A549 (cell line): ENCODE measurements at regions not wholly inside any gene's neighbourhood (a gene's known extent, or its start where the extent isn't known, plus 50 kb on each side); places are given as distances from the start of the nearest gene placed in this dataset.

ENCODE experiments used
- ATAC-seq, 2 experiments: fragments of 200-7000 bp in 1 of 2; fragments of >200 bp in 1 of 2; cut with Nextera tagmentation in 1 of 2; cut with Tn5 transposase in 1 of 2; 3 replicates each; pipeline versions ENCODE4 v1.8.0 to v1.9.1; 2018 to 2020; ENCODE audit warnings: mild to moderate bottlenecking in 1 of 2, moderate library complexity in 1 of 2
- CTCF ChIA-PET: fragments of 300-600 bp; sonication (Branson Sonifier 250); formaldehyde crosslinking; extraction: SDS; loops from one replicate; lab custom pipeline; 2021; ENCODE audit warnings: antibody characterized with exemption, inconsistent platforms; lab: Yijun Ruan, JAX
- POLR2A ChIA-PET: fragments of 350-600 bp; formaldehyde crosslinking; extraction: SDS; loops from one replicate; lab custom pipeline; 2021; ENCODE audit warnings: antibody characterized with exemption, inconsistent platforms; lab: Yijun Ruan, JAX
- DNase-seq, 2 experiments: peaks; one replicate each; pipeline versions ENCODE4 v3.0.0 to v3.0.0-alpha.2; 2011 to 2016; ENCODE audit warnings: low read depth in 1 of 2, low spot score in 1 of 2
- FAIRE-seq: peaks from 2 replicates; lab custom pipeline; 2011; peaks lifted over from hg19 to GRCh38; lab: Jason Lieb, UNC
- H3K27ac ChIP-seq, 2 experiments: fragments of >200 bp; sonication (Bioruptor Twin); formaldehyde crosslinking; 3 replicates each; pipeline ENCODE4 v1.5.1; 2016 to 2017
- H3K4me1 ChIP-seq: fragments of >200 bp; sonication (Bioruptor Twin); formaldehyde crosslinking; 3 replicates; pipeline ENCODE4 v1.6.1; 2016
- H3K4me2 ChIP-seq: fragments of >200 bp; sonication (Bioruptor Twin); formaldehyde crosslinking; 3 replicates; pipeline ENCODE4 v1.6.1; 2016
- H3K4me3 ChIP-seq: fragments of >200 bp; sonication (Bioruptor Twin); formaldehyde crosslinking; 3 replicates; pipeline ENCODE4 v1.5.1; 2016
- H3K9me3 ChIP-seq: fragments of >200 bp; sonication (Bioruptor Twin); formaldehyde crosslinking; 3 replicates; pipeline ENCODE4 v1.6.1; 2016
- ATOH8 ChIP-seq: fragments of 250-450 bp; sonication (Bioruptor Pico); IDR thresholded peaks from 2 replicates; pipeline ENCODE4 v1.5.0; 2020; ENCODE audit warnings: low read depth, mild to moderate bottlenecking, moderate library complexity
- BHLHE40 ChIP-seq: IDR thresholded peaks from 2 replicates; pipeline ENCODE4 v1.6.1; 2012; ENCODE audit warnings: low read depth, low read length, inconsistent platforms
- CBX2 ChIP-seq: fragments of 200-600 bp; sonication (generic); IDR thresholded peaks from 2 replicates; pipeline ENCODE4 v1.6.1; 2016; ENCODE audit warnings: low read depth, mild to moderate bottlenecking, borderline replicate concordance
- CBX8 ChIP-seq: fragments of 200-600 bp; sonication (generic); IDR thresholded peaks from 2 replicates; pipeline ENCODE4 v1.6.1; 2016
- CHD2 ChIP-seq: fragments of 150-350 bp; IDR thresholded peaks from 2 replicates; pipeline ENCODE4 v1.6.1; 2014; ENCODE audit warnings: low read length; ENCODE audit not compliant: partially characterized antibody
- CTCF ChIP-seq: fragments of >200 bp; sonication (Bioruptor Twin); formaldehyde crosslinking; IDR thresholded peaks from 3 replicates; pipeline ENCODE4 v1.5.1; 2016
- E2F6 ChIP-seq: IDR thresholded peaks from 2 replicates; pipeline ENCODE4 v1.6.1; 2012; ENCODE audit warnings: low read depth, borderline replicate concordance
- EHMT2 ChIP-seq: fragments of 200-600 bp; sonication (generic); IDR thresholded peaks from 2 replicates; pipeline ENCODE4 v1.6.1; 2016; ENCODE audit warnings: antibody characterized with exemption, low read depth, mild to moderate bottlenecking, moderate library complexity
- ESRRA ChIP-seq: fragments of 150-350 bp; IDR thresholded peaks from 2 replicates; pipeline ENCODE4 v1.6.1; 2014; ENCODE audit warnings: mild to moderate bottlenecking, low read length, borderline replicate concordance
- FOSB ChIP-seq: fragments of 250-450 bp; sonication (Bioruptor Pico); IDR thresholded peaks from 2 replicates; pipeline ENCODE4 v1.5.0; 2020; ENCODE audit warnings: mild to moderate bottlenecking, moderate library complexity
- FOXS1 ChIP-seq: fragments of 250-450 bp; sonication (Bioruptor Pico); IDR thresholded peaks from 2 replicates; pipeline ENCODE4 v1.5.0; 2020; ENCODE audit warnings: mild to moderate bottlenecking, moderate library complexity
- GATA3 ChIP-seq: IDR thresholded peaks from 2 replicates; pipeline ENCODE4 v1.6.1; 2012; ENCODE audit warnings: borderline replicate concordance
- HDAC2 ChIP-seq: fragments of 200-600 bp; sonication (generic); IDR thresholded peaks from 2 replicates; pipeline ENCODE4 v1.6.1; 2016
- HOXB13 ChIP-seq: fragments of 250-450 bp; sonication (Bioruptor Pico); IDR thresholded peaks from 2 replicates; pipeline ENCODE4 v1.5.0; 2020; ENCODE audit warnings: low read depth, mild to moderate bottlenecking, moderate library complexity
- HOXB5 ChIP-seq: fragments of 250-450 bp; sonication (Bioruptor Pico); IDR thresholded peaks from 2 replicates; pipeline ENCODE4 v1.5.0; 2020; ENCODE audit warnings: mild to moderate bottlenecking, moderate library complexity
- JUN ChIP-seq, 2 experiments: fragments of >200 bp; sonication (Bioruptor Twin); formaldehyde crosslinking; IDR thresholded peaks; 2 replicates in 1 of 2; 3 replicates in 1 of 2; pipeline ENCODE4 v1.6.1; 2016 to 2017
- JUNB ChIP-seq: fragments of >200 bp; sonication (Bioruptor Twin); formaldehyde crosslinking; IDR thresholded peaks from 2 replicates; pipeline ENCODE4 v1.6.1; 2016
- KDM1A ChIP-seq: fragments of 200-600 bp; sonication (generic); IDR thresholded peaks from 2 replicates; pipeline ENCODE4 v1.6.1; 2016; ENCODE audit warnings: low read depth, mild to moderate bottlenecking
- KDM5A ChIP-seq: fragments of 200-600 bp; sonication (generic); IDR thresholded peaks from 2 replicates; pipeline ENCODE4 v1.6.1; 2016; ENCODE audit warnings: antibody characterized with exemption, mild to moderate bottlenecking
- MAFK ChIP-seq: fragments of 450-650 bp; IDR thresholded peaks from 2 replicates; pipeline ENCODE4 v1.6.1; 2014; ENCODE audit not compliant: partially characterized antibody
- MAX ChIP-seq: IDR thresholded peaks from 2 replicates; pipeline ENCODE4 v1.6.1; 2012
- NFE2L2 ChIP-seq: fragments of 150-350 bp; conservative IDR thresholded peaks from 2 replicates; pipeline ENCODE4 v1.6.1; 2014; ENCODE audit warnings: low read length
- PHF8 ChIP-seq: fragments of 200-600 bp; sonication (generic); IDR thresholded peaks from 2 replicates; pipeline ENCODE4 v1.6.1; 2016; ENCODE audit warnings: low read depth, mild to moderate bottlenecking, antibody characterized with exemption, moderate library complexity, borderline replicate concordance
- POLR2A ChIP-seq: IDR thresholded peaks from 2 replicates; pipeline ENCODE4 v1.6.1; 2012; ENCODE audit warnings: mild to moderate bottlenecking, low read length
- POLR2AphosphoS2 ChIP-seq: conservative IDR thresholded peaks from 2 replicates; pipeline ENCODE4 v1.6.1; 2012; ENCODE audit warnings: low read length, improper control_type of control experiment, inconsistent platforms
- RAD21 ChIP-seq, 2 experiments: fragments of >200 bp in 1 of 2; sonication (Bioruptor Twin) in 1 of 2; formaldehyde crosslinking in 1 of 2; IDR thresholded peaks in 1 of 2; conservative IDR thresholded peaks in 1 of 2; 2 replicates in 1 of 2; 3 replicates in 1 of 2; pipeline ENCODE4 v1.6.1; 2012 to 2018; ENCODE audit warnings: inconsistent platforms in 1 of 2
- RNF2 ChIP-seq: fragments of 200-600 bp; sonication (generic); IDR thresholded peaks from 2 replicates; pipeline ENCODE4 v1.6.1; 2016; ENCODE audit warnings: low read depth, mild to moderate bottlenecking, antibody characterized with exemption, moderate library complexity, borderline replicate concordance
- SREBF2 ChIP-seq: fragments of 450-650 bp; IDR thresholded peaks from 2 replicates; pipeline ENCODE4 v1.6.1; 2014; ENCODE audit warnings: mild to moderate bottlenecking, moderate library complexity
- TFCP2L1 ChIP-seq: fragments of 250-450 bp; sonication (Bioruptor Pico); IDR thresholded peaks from 2 replicates; pipeline ENCODE4 v1.5.0; 2021; ENCODE audit warnings: mild to moderate bottlenecking
- TP53 ChIP-seq: fragments of 250-450 bp; sonication (Bioruptor Pico); IDR thresholded peaks from 2 replicates; pipeline ENCODE4 v1.5.0; 2021; ENCODE audit warnings: mild to moderate bottlenecking, moderate library complexity
- USF2 ChIP-seq: fragments of 450-650 bp; IDR thresholded peaks from 2 replicates; pipeline ENCODE4 v1.6.1; 2014; ENCODE audit warnings: antibody characterized with exemption
- ZSCAN20 ChIP-seq: fragments of 250-450 bp; sonication (Bioruptor Pico); IDR thresholded peaks from 2 replicates; pipeline ENCODE4 v1.8.0; 2022; ENCODE audit warnings: mild to moderate bottlenecking, moderate library complexity
- WGBS: methylation state at CpG from one replicate; pipeline ENCODE4 v1.1.6; 2017; ENCODE audit errors: missing lambda C conversion rate; 5-methylcytosine and 5-hydroxymethylcytosine counted together

- H3K9me3 ChIP-seq: no peaks in the 10 kb centered on the region
Measured at GRCh38 chr12:105674871-105675699, 344.6 kb downstream of the C12orf75 start.

GRCh38 chr12:105676694-105677093 lies 346.2 kb downstream of the C12orf75 start:
- ATAC-seq (no peak), FAIRE-seq (no peak), DNase-seq (no peak)
- WGBS: 77% methylated on average over 2 of the region's 2 CpGs
- ChIA-PET CTCF (no interaction called here), POLR2A (no interaction called here)
- no peak overlapping the region for H3K27ac ChIP-seq
- TF ChIP-seq KDM1A (no peak), FOSB (CRISPR knock-in tag) (no peak), ESRRA (no peak), JUN (IDR thresholded peaks at IDR 0.05) (no peak), BHLHE40 (no peak), MAFK (no peak)
- no peak overlapping the region for H3K4me2 ChIP-seq
- H3K4me1 ChIP-seq: no peaks in the 10 kb centered on the region
- no peak overlapping the region for H3K4me3 ChIP-seq
- H3K9me3 ChIP-seq: no peaks in the 10 kb centered on the region

More at GRCh38 chr12:105674871-105675699, 344.6 kb downstream of the C12orf75 start:
- FAIRE-seq: no peak
- 31% methylated on average over 2 of the region's 2 CpGs for WGBS
- Histone ChIP-seq H3K4me3 (no peak overlapping the region), H3K4me1 (no peaks in the 10 kb centered on the region), H3K4me2 (no peak overlapping the region), H3K27ac (no peak overlapping the region)
- CTCF ChIA-PET: interaction anchor here (0.7 to 1.0 kb wide), 3 partner anchors 15 to 462 kb away, joined by 3 read pairs; no protein-coding TSS in a partner anchor
- no peak for DNase-seq
- POLR2A ChIA-PET: no interaction called here
- no peak for TF ChIP-seq CHD2
- TF ChIP-seq MAFK: no peak
- TF ChIP-seq GATA3: no peak
- no peak for TF ChIP-seq FOXS1 (CRISPR knock-in tag)
- TF ChIP-seq E2F6: no peak
- no peak for TF ChIP-seq EHMT2
- TF ChIP-seq MAX: no peak
- TF ChIP-seq USF2: no peak
- no peak for TF ChIP-seq RAD21 (conservative IDR thresholded peaks at IDR 0.05 in 1 of 2, IDR thresholded peaks at IDR 0.05 in 1 of 2)
- no peak for TF ChIP-seq POLR2AphosphoS2
- no peak for TF ChIP-seq KDM5A
- no peak for TF ChIP-seq HOXB13 (CRISPR knock-in tag)
- no peak for TF ChIP-seq ESRRA
- TF ChIP-seq TFCP2L1: no peak
- TF ChIP-seq CBX8: no peak
- TF ChIP-seq RNF2: no peak
- no peak for TF ChIP-seq CBX2
- no peak for TF ChIP-seq PHF8
- TF ChIP-seq POLR2A: no peak
- ATAC-seq: no peak

- FAIRE-seq (no peak), ATAC-seq (no peak), DNase-seq (no peak)
- Histone ChIP-seq H3K4me3 (no peak overlapping the region), H3K27ac (no peak overlapping the region), H3K4me1 (no peaks in the 10 kb centered on the region), H3K9me3 (no peaks in the 10 kb centered on the region), H3K4me2 (no peak overlapping the region)
- POLR2A ChIA-PET: no interaction called here
- CTCF ChIA-PET: no interaction called here
- WGBS: 32% methylated on average over 2 of the region's 2 CpGs
- TF ChIP-seq BHLHE40 (no peak), JUNB (no peak), SREBF2 (no peak), HDAC2 (no peak), ZSCAN20 (CRISPR knock-in tag) (no peak), HOXB5 (CRISPR knock-in tag) (no peak), NFE2L2 (no peak), CBX8 (no peak), HOXB13 (CRISPR knock-in tag) (no peak), POLR2AphosphoS2 (no peak), CTCF (no peak), ATOH8 (CRISPR knock-in tag) (no peak), TP53 (no peak)
Measured at GRCh38 chr12:105677672-105678071, 347.2 kb downstream of the C12orf75 start.
